ENCODE measurements at regions not wholly inside any gene's neighbourhood (a gene's known extent, or its start where the extent isn't known, plus 50 kb on each side); places are given as distances from the start of the nearest gene placed in this dataset.

GRCh38 chr5:133850811-133851210 is 117.6 kb downstream of the C5orf15 start:
- TF ChIP-seq CTCF (IDR thresholded peaks at IDR 0.05), result no peak
- no peak for TF ChIP-seq POLR2A (IDR thresholded peaks at IDR 0.05)
